ENCODE measurements at regions not wholly inside any gene's neighbourhood (a gene's known extent, or its start where the extent isn't known, plus 50 kb on each side); places are given as distances from the start of the nearest gene placed in this dataset.

DNA sequence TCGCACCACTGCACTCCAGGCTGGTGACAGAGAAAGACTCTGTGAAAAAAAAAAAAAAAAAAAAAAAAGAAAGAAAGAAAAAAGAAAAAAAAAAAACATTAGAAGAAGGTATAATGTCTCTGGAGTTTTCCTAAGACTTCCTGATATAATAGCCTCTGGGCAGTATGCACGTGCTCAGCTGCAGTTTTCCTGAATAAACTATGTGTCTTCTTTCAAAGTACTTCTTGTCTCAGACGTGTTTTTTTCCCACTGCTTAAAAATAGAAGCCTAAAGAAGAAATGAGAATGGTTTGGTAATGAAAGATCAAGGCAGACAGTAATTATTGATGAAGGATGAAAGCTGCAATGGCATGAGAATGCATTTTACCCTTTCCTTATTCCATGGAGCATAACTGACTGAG is 148.1 kb upstream of the TRPC7 start:
- 47 to 64% (median 56%) methylated on average over 3 of the region's 3 CpGs for WGBS, 5 donors
- Histone ChIP-seq H3K4me1 (no peaks in the 10 kb centered on the region), H3K4me3 (no peak overlapping the region), H3K36me3 (no peaks in the 10 kb centered on the region), H3K9me3 (no peaks in the 10 kb centered on the region), H3K27ac (no peak overlapping the region), H3K27me3 (no peaks in the 10 kb centered on the region)
- no peak for DNase-seq
- intact Hi-C loops (cut with DNase I; ENCODE audit: low total_unique reads) = no loop called here
- TF ChIP-seq EP300 (IDR thresholded peaks at IDR 0.05) (no peak), POLR2AphosphoS5 (IDR thresholded peaks at IDR 0.05) (no peak), POLR2A (IDR thresholded peaks at IDR 0.05) (no peak)
- TF ChIP-seq, protein P1, sequence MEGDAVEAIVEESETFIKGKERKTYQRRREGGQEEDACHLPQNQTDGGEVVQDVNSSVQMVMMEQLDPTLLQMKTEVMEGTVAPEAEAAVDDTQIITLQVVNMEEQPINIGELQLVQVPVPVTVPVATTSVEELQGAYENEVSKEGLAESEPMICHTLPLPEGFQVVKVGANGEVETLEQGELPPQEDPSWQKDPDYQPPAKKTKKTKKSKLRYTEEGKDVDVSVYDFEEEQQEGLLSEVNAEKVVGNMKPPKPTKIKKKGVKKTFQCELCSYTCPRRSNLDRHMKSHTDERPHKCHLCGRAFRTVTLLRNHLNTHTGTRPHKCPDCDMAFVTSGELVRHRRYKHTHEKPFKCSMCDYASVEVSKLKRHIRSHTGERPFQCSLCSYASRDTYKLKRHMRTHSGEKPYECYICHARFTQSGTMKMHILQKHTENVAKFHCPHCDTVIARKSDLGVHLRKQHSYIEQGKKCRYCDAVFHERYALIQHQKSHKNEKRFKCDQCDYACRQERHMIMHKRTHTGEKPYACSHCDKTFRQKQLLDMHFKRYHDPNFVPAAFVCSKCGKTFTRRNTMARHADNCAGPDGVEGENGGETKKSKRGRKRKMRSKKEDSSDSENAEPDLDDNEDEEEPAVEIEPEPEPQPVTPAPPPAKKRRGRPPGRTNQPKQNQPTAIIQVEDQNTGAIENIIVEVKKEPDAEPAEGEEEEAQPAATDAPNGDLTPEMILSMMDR (IDR thresholded peaks at IDR 0.05) = no peak

DNA sequence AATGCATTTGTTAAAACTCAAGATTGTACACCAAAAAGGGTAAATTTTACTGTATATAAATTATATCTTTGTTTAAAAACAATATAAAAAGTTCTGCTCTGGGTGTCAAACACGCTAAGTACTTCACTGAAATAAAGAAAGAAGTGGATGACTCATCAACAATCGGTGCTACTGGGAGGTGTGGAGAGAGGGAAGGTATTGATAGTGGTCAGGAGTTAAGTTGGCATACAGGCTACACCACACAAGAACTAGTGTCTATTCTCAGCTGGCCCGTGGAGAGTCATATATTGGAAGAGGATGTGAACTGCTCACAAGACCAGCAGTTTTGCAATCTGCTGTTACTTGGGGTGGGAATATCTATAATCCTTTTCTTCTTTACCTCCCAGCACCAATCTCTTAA is 145.7 kb upstream of the TRPC7 start:
- Histone ChIP-seq H3K4me1 (no peaks in the 10 kb centered on the region), H3K27me3 (no peaks in the 10 kb centered on the region), H3K27ac (no peak overlapping the region), H3K4me3 (no peak overlapping the region), H3K36me3 (no peaks in the 10 kb centered on the region), H3K9me3 (no peaks in the 10 kb centered on the region)
- 30 to 58% (median 48%) methylated on average over 3 of the region's 3 CpGs for WGBS, 5 donors
- TF ChIP-seq, protein P1 (IDR thresholded peaks at IDR 0.05) = no peak
- TF ChIP-seq EP300 (IDR thresholded peaks at IDR 0.05) (no peak), POLR2A (IDR thresholded peaks at IDR 0.05) (no peak), POLR2AphosphoS5 (IDR thresholded peaks at IDR 0.05) (no peak)
- intact Hi-C loops (cut with DNase I; ENCODE audit: low total_unique reads) = no loop called here
- DNase-seq = no peak

DNA sequence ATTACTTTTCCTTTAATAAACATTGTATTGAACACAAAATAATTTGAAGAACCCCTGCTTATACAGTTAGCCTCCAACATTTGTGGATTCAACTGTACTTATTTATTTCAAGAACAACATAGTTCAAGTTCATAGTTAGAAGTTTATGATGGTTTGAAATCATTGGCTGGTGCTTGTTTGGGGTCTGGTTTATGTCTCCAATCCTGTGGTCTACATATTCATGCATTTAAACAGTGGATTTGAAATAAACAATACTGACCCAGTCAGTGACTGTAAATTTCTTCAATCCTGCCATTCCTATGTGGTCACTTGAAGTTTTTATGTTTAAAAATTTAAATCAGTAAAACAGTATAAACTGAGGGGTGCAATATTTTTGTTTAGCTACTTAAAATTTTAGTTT is 145.1 kb upstream of the TRPC7 start:
- intact Hi-C loops (cut with DNase I; ENCODE audit: low total_unique reads) = no loop called here

DNA sequence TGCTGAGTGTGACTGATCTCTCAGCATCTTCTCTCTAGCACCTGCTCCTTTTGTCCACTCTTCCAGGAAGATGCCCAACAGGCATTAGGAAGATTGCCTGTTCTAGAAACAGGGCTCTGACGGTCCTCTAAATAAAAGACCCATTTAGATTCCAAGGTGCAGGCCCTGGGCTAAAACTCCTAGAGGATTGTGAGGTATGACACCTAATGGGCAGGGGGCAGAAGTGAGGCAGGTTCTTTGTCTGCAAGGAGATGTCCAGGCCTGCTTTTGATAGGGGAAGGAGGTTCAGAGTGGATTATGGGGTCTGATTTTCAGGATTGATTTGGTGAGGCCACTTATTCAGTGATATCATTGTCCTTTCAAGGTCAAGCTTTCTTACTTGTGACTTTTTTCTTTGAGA is 140.8 kb upstream of the TRPC7 start:
- Histone ChIP-seq H3K27me3 (no peaks in the 10 kb centered on the region), H3K27ac (no peak overlapping the region), H3K4me3 (no peak overlapping the region), H3K4me1 (no peaks in the 10 kb centered on the region), H3K9me3 (no peaks in the 10 kb centered on the region), H3K36me3 (no peaks in the 10 kb centered on the region)
- no peak for DNase-seq
- TF ChIP-seq EP300 (IDR thresholded peaks at IDR 0.05) (no peak), POLR2AphosphoS5 (IDR thresholded peaks at IDR 0.05) (no peak), POLR2A (IDR thresholded peaks at IDR 0.05) (no peak)
- TF ChIP-seq, protein P1 (IDR thresholded peaks at IDR 0.05) = no peak
- WGBS, 5 donors = 30 to 53% (median 44%) methylated on average over 1 of the region's 1 CpG
- intact Hi-C loops (cut with DNase I; ENCODE audit: low total_unique reads) = no loop called here

More for the DNA sequence above, 145.1 kb upstream of the TRPC7 start:
- TF ChIP-seq POLR2AphosphoS5 (IDR thresholded peaks at IDR 0.05) (no peak), POLR2A (IDR thresholded peaks at IDR 0.05) (no peak), EP300 (IDR thresholded peaks at IDR 0.05) (no peak)
- TF ChIP-seq, protein P1 (IDR thresholded peaks at IDR 0.05) = no peak
- H3K36me3 ChIP-seq = no peaks in the 10 kb centered on the region
- no peaks in the 10 kb centered on the region for H3K9me3 ChIP-seq
- H3K27ac ChIP-seq = no peak overlapping the region
- no peak overlapping the region for H3K4me3 ChIP-seq
- no peaks in the 10 kb centered on the region for H3K27me3 ChIP-seq
- no peak for DNase-seq
- no peaks in the 10 kb centered on the region for H3K4me1 ChIP-seq
